IMR-90 (cell line): ENCODE measurements at regions not wholly inside any gene's neighbourhood (a gene's known extent, or its start where the extent isn't known, plus 50 kb on each side); places are given as distances from the start of the nearest gene placed in this dataset.
A peak's percentile ranks its signal among the peaks of the same experiment; 100 is the strongest.

Experiments
- ATAC-seq: fragments of 200-7000 bp; cut with Tn5 transposase; 2 replicates; pipeline ENCODE4 v1.9.1; 2020; ENCODE audit warnings: low read depth, mild to moderate bottlenecking, moderate library complexity
- BruUV-seq: library from RNA; stranded (reverse); fragments of 400-500 nt; replicated peaks from 2 replicates; lab custom pipeline; 2021; lab: Mats Ljungman, UMichigan
- CTCF ChIA-PET: fragments of 300-600 bp; formaldehyde crosslinking; extraction: SDS; loops from one replicate; lab custom pipeline; 2021; ENCODE audit warnings: antibody characterized with exemption; lab: Yijun Ruan, JAX
- POLR2A ChIA-PET: fragments of 300-600 bp; sonication (Branson Sonifier 250); formaldehyde crosslinking; loops from one replicate; lab custom pipeline; 2022; ENCODE audit warnings: antibody characterized with exemption; ENCODE audit not compliant: unreplicated experiment; lab: Charles Lee
- DNase-seq: peaks from one replicate; pipeline ENCODE4 v3.0.0; 2013
- H2AFZ ChIP-seq: replicated peaks from 2 replicates; pipeline ENCODE3; 2013; ENCODE audit warnings: low read length, mild to moderate bottlenecking; ENCODE audit not compliant: poor library complexity
- H2AK5ac ChIP-seq: 2 replicates; pipeline ENCODE4 v1.6.1; 2013; ENCODE audit warnings: low read depth, low read length, inconsistent platforms
- H2AK9ac ChIP-seq: replicated peaks from 2 replicates; pipeline ENCODE3; 2013; ENCODE audit warnings: mild to moderate bottlenecking, low read depth, low read length, moderate library complexity; ENCODE audit not compliant: poor library complexity
- H2BK120ac ChIP-seq: 2 replicates; pipeline ENCODE4 v1.6.1; 2013; ENCODE audit warnings: low read depth, low read length, inconsistent platforms
- H2BK15ac ChIP-seq: 3 replicates; pipeline ENCODE4 v1.6.1; 2013; ENCODE audit warnings: low read depth, low read length, inconsistent platforms
- H2BK20ac ChIP-seq: 2 replicates; pipeline ENCODE4 v1.6.1; 2013; ENCODE audit warnings: low read depth, mild to moderate bottlenecking, inconsistent platforms, low read length, moderate library complexity
- H2BK5ac ChIP-seq: 2 replicates; pipeline ENCODE4 v1.6.1; 2013; ENCODE audit warnings: mild to moderate bottlenecking, low read depth, low read length, inconsistent platforms; ENCODE audit not compliant: poor library complexity, severe bottlenecking
- H3K14ac ChIP-seq: replicated peaks from 2 replicates; pipeline ENCODE4 v1.6.1; 2013; ENCODE audit warnings: low read depth, low read length, inconsistent platforms
- H3K18ac ChIP-seq: 2 replicates; pipeline ENCODE4 v1.6.1; 2013; ENCODE audit warnings: low read depth, low read length, control low read depth
- H3K23ac ChIP-seq: 2 replicates; pipeline ENCODE4 v1.6.1; 2013; ENCODE audit warnings: low read depth, low read length, inconsistent platforms
- H3K27ac ChIP-seq: 2 replicates; pipeline ENCODE4 v1.5.1; 2013; ENCODE audit warnings: mild to moderate bottlenecking, control low read depth, low read length; ENCODE audit not compliant: insufficient read depth
- H3K27me3 ChIP-seq: 2 replicates; pipeline ENCODE4 v1.6.1; 2013; ENCODE audit warnings: low read length; ENCODE audit not compliant: control insufficient read depth, insufficient read depth
- H3K36me3 ChIP-seq: 2 replicates; pipeline ENCODE4 v1.6.1; 2013; ENCODE audit warnings: low read length, mixed read lengths; ENCODE audit not compliant: control insufficient read depth, insufficient read depth
- H3K4ac ChIP-seq: 2 replicates; pipeline ENCODE4 v1.6.1; 2013; ENCODE audit warnings: low read depth, low read length, inconsistent platforms
- H3K4me1 ChIP-seq: 2 replicates; pipeline ENCODE4 v1.6.1; 2013; ENCODE audit warnings: low read length, mixed read lengths; ENCODE audit not compliant: control insufficient read depth, insufficient read depth
- H3K4me2 ChIP-seq: 2 replicates; pipeline ENCODE4 v1.6.1; 2013; ENCODE audit warnings: low read depth, mild to moderate bottlenecking, control low read depth, low read length, moderate library complexity
- H3K4me3 ChIP-seq: 2 replicates; pipeline ENCODE4 v1.5.1; 2013; ENCODE audit warnings: low read depth, mild to moderate bottlenecking, control low read depth, low read length, moderate library complexity; ENCODE audit not compliant: insufficient read depth
- H3K56ac ChIP-seq: 2 replicates; pipeline ENCODE4 v1.6.1; 2013; ENCODE audit warnings: low read length, inconsistent platforms; ENCODE audit not compliant: insufficient read depth; ENCODE audit errors: extremely low read depth
- H3K79me1 ChIP-seq, 2 experiments: 2 replicates each; pipeline ENCODE4 v1.6.1; 2013; ENCODE audit warnings: low read length in 2 of 2, inconsistent platforms in 1 of 2, low read depth in 1 of 2
- H3K9ac ChIP-seq: 2 replicates; pipeline ENCODE4 v1.6.1; 2013; ENCODE audit warnings: low read depth, low read length, control low read depth
- H3K9me1 ChIP-seq: 2 replicates; pipeline ENCODE4 v1.6.1; 2013; ENCODE audit warnings: low read length, inconsistent platforms; ENCODE audit not compliant: insufficient read depth
- H3K9me3 ChIP-seq: 2 replicates; pipeline ENCODE4 v1.6.1; 2013; ENCODE audit warnings: low read length; ENCODE audit not compliant: control insufficient read depth, insufficient read depth
- H4K20me1 ChIP-seq: 2 replicates; pipeline ENCODE4 v1.6.1; 2013; ENCODE audit warnings: low read length, inconsistent platforms; ENCODE audit not compliant: insufficient read depth
- H4K5ac ChIP-seq: 2 replicates; pipeline ENCODE4 v1.6.1; 2013; ENCODE audit warnings: mild to moderate bottlenecking, low read depth, low read length, control low read depth
- H4K8ac ChIP-seq, 2 experiments: 2 replicates each; pipeline ENCODE4 v1.6.1; 2013; ENCODE audit warnings: low read depth in 2 of 2, low read length in 2 of 2, control low read depth in 1 of 2, inconsistent platforms in 1 of 2
- H4K91ac ChIP-seq: 2 replicates; pipeline ENCODE4 v1.6.1; 2013; ENCODE audit warnings: low read depth, low read length, inconsistent platforms; ENCODE audit not compliant: insufficient read depth
- BHLHE40 ChIP-seq: fragments of 150-350 bp; IDR thresholded peaks from 2 replicates; pipeline ENCODE4 v1.6.1; 2016; ENCODE audit warnings: mild to moderate bottlenecking, low read depth, low read length
- MAZ ChIP-seq: IDR thresholded peaks from 2 replicates; pipeline ENCODE4 v1.6.1; 2012; ENCODE audit warnings: low read depth, mild to moderate bottlenecking, low read length, improper control_type of control experiment, moderate library complexity, borderline replicate concordance
- NFE2L2 ChIP-seq: fragments of 150-350 bp; IDR thresholded peaks from 2 replicates; pipeline ENCODE4 v1.6.1; 2016; ENCODE audit warnings: low read depth, mild to moderate bottlenecking, low read length
- WGBS, 2 experiments: methylation state at CpG; one replicate each; pipeline versions ENCODE4 v1.1.5 to v1.1.7; 2013; ENCODE audit warnings: missing lambda C conversion rate in 2 of 2; ENCODE audit not compliant: insufficient read length in 1 of 2; ENCODE audit errors: extremely low coverage in 2 of 2; 5-methylcytosine and 5-hydroxymethylcytosine counted together
- dilution Hi-C: fragments of 300-500 bp; cut with HindIII; formaldehyde crosslinking; loops from one replicate; pipeline ENCODE4 v1.14.3; 2018; ENCODE audit warnings: low sequenced_read_pairs; ENCODE audit not compliant: unreplicated experiment
- in situ Hi-C: fragments of 300-500 bp; cut with MboI; formaldehyde crosslinking; loops from 3 replicates; pipeline ENCODE4 v1.14.3; 2019; ENCODE audit warnings: low sequenced_read_pairs, inconsistent platforms, mixed read lengths
- intact Hi-C: fragments of 100-400 bp; cut with micrococcal nuclease; formaldehyde crosslinking; loops from 2 replicates; pipeline ENCODE4 v1.10.0; 2022
- TF ChIP-seq, protein P1 (sequence below): fragments of 150-350 bp; IDR thresholded peaks from 2 replicates; pipeline ENCODE4 v1.6.1; 2017; ENCODE audit warnings: mild to moderate bottlenecking, antibody characterized with exemption, low read length, low read depth

DNA sequence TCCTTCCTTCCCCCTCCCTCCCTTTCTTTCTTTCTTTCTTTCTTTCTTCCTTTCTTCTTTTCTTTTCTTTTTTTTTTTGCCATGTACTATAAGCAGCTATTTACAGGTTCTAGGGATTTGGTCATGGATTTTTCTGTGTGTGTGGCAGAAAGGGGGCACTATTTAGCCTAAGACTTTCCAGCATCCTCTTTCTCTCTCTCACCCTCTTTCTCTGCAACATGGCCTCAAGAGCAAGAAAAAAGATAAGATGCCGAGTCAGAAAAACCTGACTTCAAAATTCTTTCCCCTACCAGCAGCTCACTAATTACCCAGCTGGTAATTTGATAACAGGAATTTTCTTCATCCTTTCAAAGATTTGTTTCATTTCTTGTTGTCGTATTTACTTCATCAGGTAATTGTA, 458.3 kb upstream of the ADAMTS5 start:
- H4K91ac ChIP-seq = peak overlapping the region; percentile 68; the same call in 1 of the 2 replicates
- peak overlapping the region; percentile 80 for H2BK5ac ChIP-seq
- no peaks in the 10 kb centered on the region for H3K79me1 ChIP-seq
- H3K4me3 ChIP-seq = no peak overlapping the region
- DNase-seq (no peak), ATAC-seq (no peak)
- H4K20me1 ChIP-seq = no peaks in the 10 kb centered on the region
- POLR2A ChIA-PET = interaction anchor here (0.5 kb wide), 1 partner anchor 48 kb away, joined by 3 read pairs; no protein-coding TSS in a partner anchor
- TF ChIP-seq MAZ = no peak
- TF ChIP-seq NFE2L2 = no peak
- TF ChIP-seq, protein P1, sequence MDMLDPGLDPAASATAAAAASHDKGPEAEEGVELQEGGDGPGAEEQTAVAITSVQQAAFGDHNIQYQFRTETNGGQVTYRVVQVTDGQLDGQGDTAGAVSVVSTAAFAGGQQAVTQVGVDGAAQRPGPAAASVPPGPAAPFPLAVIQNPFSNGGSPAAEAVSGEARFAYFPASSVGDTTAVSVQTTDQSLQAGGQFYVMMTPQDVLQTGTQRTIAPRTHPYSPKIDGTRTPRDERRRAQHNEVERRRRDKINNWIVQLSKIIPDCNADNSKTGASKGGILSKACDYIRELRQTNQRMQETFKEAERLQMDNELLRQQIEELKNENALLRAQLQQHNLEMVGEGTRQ = no peak
- TF ChIP-seq BHLHE40 = no peak
- no peaks in the 10 kb centered on the region for H3K9me3 ChIP-seq
- peak overlapping the region; percentile 85; the same call in 1 of the 2 replicates for H2AK5ac ChIP-seq
- peak overlapping the region; percentile 81; the same call in 1 of the 2 replicates for H3K14ac ChIP-seq
- no peak overlapping the region for H3K9ac ChIP-seq
- H4K8ac ChIP-seq = peak overlapping the region; percentile 66 to 81; a peak in 3 of 4 replicates
- peak overlapping the region; percentile 96; the same call in 2 of the 3 replicates for H2BK15ac ChIP-seq
- H2BK120ac ChIP-seq = peak overlapping the region; percentile 83
- H3K27ac ChIP-seq = no peak overlapping the region
- peaks cover 17% of the 10 kb centered on the region; the same call in 1 of the 2 replicates for H3K4me1 ChIP-seq
- no peak overlapping the region for H2AK9ac ChIP-seq
- CTCF ChIA-PET = no interaction called here
- H3K27me3 ChIP-seq = no peaks in the 10 kb centered on the region
- dilution Hi-C loops (no loop called here), in situ Hi-C loops (no loop called here), intact Hi-C loops (no loop called here)
- no peak overlapping the region for H3K23ac ChIP-seq
- peak overlapping the region; percentile 79; the same call in 1 of the 2 replicates for H4K5ac ChIP-seq
- no CpG with 5 or more reads among the region's 2 CpGs for WGBS, 2 experiments
- BruUV-seq = no TSS peak
- no peaks in the 10 kb centered on the region for H3K36me3 ChIP-seq
- H3K56ac ChIP-seq = no peak overlapping the region
- peak overlapping the region; percentile 49; the same call in 1 of the 2 replicates for H3K18ac ChIP-seq
- H3K4me2 ChIP-seq = no peak overlapping the region
- H3K4ac ChIP-seq = peak overlapping the region; percentile 82
- H3K9me1 ChIP-seq = peaks cover 7% of the 10 kb centered on the region
- peak overlapping the region; percentile 88 for H2BK20ac ChIP-seq
- H2AFZ ChIP-seq = no peak overlapping the region
